ENCODE measurements at regions not wholly inside any gene's neighbourhood (a gene's known extent, or its start where the extent isn't known, plus 50 kb on each side); places are given as distances from the start of the nearest gene placed in this dataset.

GRCh38 chr14:76313852-76314251 lies 62.1 kb upstream of the ESRRB start:
- DNase-seq (ENCODE audit: insufficient read length, low spot score) (no peak), FAIRE-seq (no peak)
- TF ChIP-seq SPI1 (IDR thresholded peaks at IDR 0.05; ENCODE audit: low read depth, low read length) (no peak), PAX5 (IDR thresholded peaks at IDR 0.05; ENCODE audit: insufficient read depth, low read length, severe bottlenecking) (no peak), POLR2AphosphoS5 (IDR thresholded peaks at IDR 0.05; ENCODE audit: low read depth, low read length) (no peak), POU2F2 (IDR thresholded peaks at IDR 0.05; ENCODE audit: low read depth, low read length) (no peak), POLR2A (IDR thresholded peaks at IDR 0.05; ENCODE audit: low read depth, low read length) (no peak), TAF1 (IDR thresholded peaks at IDR 0.05; ENCODE audit: low read depth, low read length) (no peak)

GRCh38 chr14:76314521-76315034 lies 61.4 kb upstream of the ESRRB start:
- no peak for DNase-seq (ENCODE audit: insufficient read length, low spot score)
- TF ChIP-seq POLR2AphosphoS5 (IDR thresholded peaks at IDR 0.05; ENCODE audit: low read depth, low read length) = no peak
- FAIRE-seq = no peak

GRCh38 chr14:76320486-76320885 lies 55.5 kb upstream of the ESRRB start:
- DNase-seq (ENCODE audit: insufficient read length, low spot score) = no peak
- FAIRE-seq = peak; percentile 63
- no peak for TF ChIP-seq POLR2A (IDR thresholded peaks at IDR 0.05; ENCODE audit: low read depth, low read length)
- no peak for TF ChIP-seq POU2F2 (IDR thresholded peaks at IDR 0.05; ENCODE audit: low read depth, low read length)
- TF ChIP-seq PAX5 (IDR thresholded peaks at IDR 0.05; ENCODE audit: insufficient read depth, low read length, severe bottlenecking) = no peak
- no peak for TF ChIP-seq TAF1 (IDR thresholded peaks at IDR 0.05; ENCODE audit: low read depth, low read length)
- TF ChIP-seq POLR2AphosphoS5 (IDR thresholded peaks at IDR 0.05; ENCODE audit: low read depth, low read length) = no peak
- no peak for TF ChIP-seq SPI1 (IDR thresholded peaks at IDR 0.05; ENCODE audit: low read depth, low read length)

DNA sequence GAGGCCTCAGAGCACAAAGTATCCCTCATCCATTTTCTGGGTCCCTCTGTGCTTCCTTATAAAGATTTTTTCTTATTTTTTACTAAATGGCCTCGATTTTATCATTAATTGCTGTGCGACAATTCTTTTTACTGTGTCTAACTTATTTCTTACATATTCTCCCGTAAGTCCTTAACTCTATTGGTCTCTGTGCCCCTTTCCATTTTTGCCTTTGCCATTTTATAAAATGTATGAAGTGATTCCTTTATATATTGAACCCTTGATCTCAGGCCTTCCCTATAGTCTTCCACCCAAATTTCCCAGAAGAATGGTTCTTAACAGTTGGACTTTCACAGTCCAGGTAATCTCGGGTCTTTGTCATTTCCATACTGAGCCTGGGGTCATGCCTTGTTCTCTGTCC lies 55.0 kb upstream of the ESRRB start:
- TF ChIP-seq POU2F2 (IDR thresholded peaks at IDR 0.05; ENCODE audit: low read depth, low read length) (no peak), POLR2A (IDR thresholded peaks at IDR 0.05; ENCODE audit: low read depth, low read length) (no peak), TAF1 (IDR thresholded peaks at IDR 0.05; ENCODE audit: low read depth, low read length) (no peak), POLR2AphosphoS5 (IDR thresholded peaks at IDR 0.05; ENCODE audit: low read depth, low read length) (no peak), SPI1 (IDR thresholded peaks at IDR 0.05; ENCODE audit: low read depth, low read length) (no peak), PAX5 (IDR thresholded peaks at IDR 0.05; ENCODE audit: insufficient read depth, low read length, severe bottlenecking) (no peak)
- no peak for FAIRE-seq
- no peak for DNase-seq (ENCODE audit: insufficient read length, low spot score)

- TF ChIP-seq SPI1 (IDR thresholded peaks at IDR 0.05; ENCODE audit: low read depth, low read length) (peak; percentile 51; the same call in 1 of the 2 replicates), POLR2AphosphoS5 (IDR thresholded peaks at IDR 0.05; ENCODE audit: low read depth, low read length) (no peak), TAF1 (IDR thresholded peaks at IDR 0.05; ENCODE audit: low read depth, low read length) (no peak)
- FAIRE-seq (no peak), DNase-seq (ENCODE audit: insufficient read length, low spot score) (no peak)
These were observed 53.2 kb upstream of the ESRRB start for GRCh38 chr14:76322594-76323220.

DNA sequence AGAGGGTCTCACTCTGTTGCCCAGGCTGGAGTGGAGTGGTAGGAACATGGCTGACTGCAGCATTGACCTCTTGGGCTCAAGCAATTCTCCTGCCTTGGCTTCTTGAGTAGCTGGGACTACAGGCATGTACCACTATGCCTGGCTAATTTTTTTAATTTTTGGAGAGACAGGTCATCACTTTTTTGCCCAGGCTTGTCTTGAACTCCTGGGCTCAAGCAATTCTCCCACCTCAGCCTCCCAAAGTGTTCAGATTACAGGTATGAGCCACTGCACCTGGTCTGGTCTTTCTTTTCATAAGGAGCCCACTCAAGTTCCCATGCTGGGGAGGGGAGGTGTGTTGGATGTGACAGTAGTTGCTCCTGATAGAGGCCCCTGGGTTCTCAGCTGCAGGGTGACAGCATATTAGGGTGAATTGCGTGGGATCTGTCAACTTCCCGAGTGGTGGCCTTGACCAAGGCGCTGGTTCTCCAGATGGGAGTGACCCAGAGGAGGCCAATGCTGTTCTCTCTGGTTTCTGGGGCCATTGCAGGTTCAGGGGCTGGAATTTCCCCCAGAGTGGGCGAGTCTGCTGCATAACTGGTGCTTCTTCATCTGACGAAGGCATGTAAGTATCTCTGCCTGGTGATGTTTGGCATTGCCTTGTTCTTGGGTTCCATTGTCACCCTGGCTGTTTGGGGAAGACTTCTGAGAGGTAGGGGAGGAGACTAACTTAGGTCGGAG lies 52.4 kb upstream of the ESRRB start:
- FAIRE-seq (no peak), DNase-seq (ENCODE audit: insufficient read length, low spot score) (no peak)
- no peak for TF ChIP-seq TAF1 (IDR thresholded peaks at IDR 0.05; ENCODE audit: low read depth, low read length)
- no peak for TF ChIP-seq POU2F2 (IDR thresholded peaks at IDR 0.05; ENCODE audit: low read depth, low read length)
- no peak for TF ChIP-seq POLR2A (IDR thresholded peaks at IDR 0.05; ENCODE audit: low read depth, low read length)
- TF ChIP-seq SPI1 (IDR thresholded peaks at IDR 0.05; ENCODE audit: low read depth, low read length) = no peak
- no peak for TF ChIP-seq PAX5 (IDR thresholded peaks at IDR 0.05; ENCODE audit: insufficient read depth, low read length, severe bottlenecking)
- no peak for TF ChIP-seq POLR2AphosphoS5 (IDR thresholded peaks at IDR 0.05; ENCODE audit: low read depth, low read length)

DNA sequence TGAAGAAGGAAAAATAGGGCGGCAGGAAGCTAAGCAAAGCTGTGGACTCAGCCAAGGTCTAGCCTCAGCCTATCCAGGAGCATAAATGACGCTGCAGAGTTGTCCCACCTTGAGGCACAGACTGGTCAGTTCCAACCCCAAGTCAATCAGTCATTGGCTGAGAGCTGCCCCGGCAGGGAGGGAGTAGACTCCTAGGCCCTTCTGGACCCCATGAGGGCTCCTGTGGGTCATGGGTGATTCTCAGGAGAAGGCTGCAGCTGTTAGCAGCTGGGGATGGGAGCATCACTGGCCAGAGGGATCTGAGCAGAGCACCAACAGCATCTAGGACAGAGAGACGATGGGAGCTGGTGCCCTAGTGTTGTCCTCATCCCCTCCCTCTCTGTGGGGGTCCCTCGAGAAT lies 51.8 kb upstream of the ESRRB start:
- no peak for FAIRE-seq
- DNase-seq (ENCODE audit: insufficient read length, low spot score) = no peak
- TF ChIP-seq POU2F2 (IDR thresholded peaks at IDR 0.05; ENCODE audit: low read depth, low read length) = no peak
